IPS-18a (cell line): ENCODE measurements at regions not wholly inside any gene's neighbourhood (a gene's known extent, or its start where the extent isn't known, plus 50 kb on each side); places are given as distances from the start of the nearest gene placed in this dataset.
"Not testable (repeated sequence)": the region's sequence is repeated elsewhere in the genome, so short reads cannot be mapped to it uniquely, and the experiment has no call there.

Source experiments
- H3K27ac ChIP-seq: one replicate; pipeline ENCODE4 v1.5.1; 2013; ENCODE audit warnings: low read length
- H3K27me3 ChIP-seq: one replicate; pipeline ENCODE4 v1.6.1; 2013; ENCODE audit warnings: mild to moderate bottlenecking, low read length; ENCODE audit not compliant: control insufficient read depth, insufficient read depth
- H3K36me3 ChIP-seq: one replicate; pipeline ENCODE4 v1.6.1; 2013; ENCODE audit warnings: low read depth, low read length; ENCODE audit not compliant: control insufficient read depth
- H3K4me1 ChIP-seq: one replicate; pipeline ENCODE4 v1.6.1; 2013; ENCODE audit warnings: low read depth, low read length; ENCODE audit not compliant: control insufficient read depth
- H3K4me3 ChIP-seq: one replicate; pipeline ENCODE4 v1.5.1; 2013; ENCODE audit warnings: low read length
- H3K9ac ChIP-seq: one replicate; pipeline ENCODE4 v1.6.1; 2013; ENCODE audit warnings: mild to moderate bottlenecking, low read length, moderate library complexity
- H3K9me3 ChIP-seq: one replicate; pipeline ENCODE4 v1.6.1; 2013; ENCODE audit warnings: low read depth, low read length; ENCODE audit not compliant: control insufficient read depth

DNA sequence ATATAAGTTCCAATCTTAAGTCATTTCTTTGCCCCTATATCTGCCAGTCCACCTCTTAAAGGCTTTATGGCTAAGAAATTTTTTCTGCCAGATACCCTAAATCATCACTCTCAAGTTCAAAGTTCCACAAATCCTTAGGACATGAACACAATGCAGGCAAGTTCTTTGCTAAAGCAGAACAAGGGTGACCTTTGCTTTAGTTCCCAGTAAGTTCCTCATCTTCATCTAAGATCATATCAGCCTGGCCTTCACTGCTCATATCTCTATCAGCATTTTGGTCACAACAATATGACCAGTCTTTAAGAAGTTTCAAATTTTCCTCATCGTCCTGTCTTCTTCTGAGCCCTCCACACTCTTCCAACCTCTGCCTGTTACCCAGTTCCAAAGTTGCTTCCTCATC is 402.2 kb upstream of the RUNX1 start:
- H3K27ac ChIP-seq, result no peak overlapping the region
- H3K9me3 ChIP-seq, result peaks cover 2% of the 10 kb centered on the region

DNA sequence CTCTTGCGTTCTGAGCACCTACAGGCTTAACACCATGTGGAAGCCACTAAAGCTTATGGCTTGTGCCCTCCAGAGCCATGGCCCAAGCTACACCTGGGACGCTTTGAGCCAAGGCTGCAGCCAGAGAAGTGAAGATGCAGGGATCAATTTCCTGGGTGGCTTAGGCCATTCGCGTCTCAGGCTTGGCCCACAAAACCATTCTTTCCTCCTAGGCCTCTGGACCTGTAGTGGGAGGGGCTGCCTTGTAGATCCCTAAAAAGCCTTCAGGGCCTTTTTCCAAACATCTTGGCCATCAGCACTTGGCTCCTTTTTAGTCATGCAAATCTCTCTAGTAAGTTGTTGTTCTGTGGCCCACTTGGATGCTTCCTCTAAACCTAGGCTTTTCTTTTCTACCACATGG is 401.7 kb upstream of the RUNX1 start:
- H3K9ac ChIP-seq, result no peak overlapping the region

More for the DNA sequence above, 402.2 kb upstream of the RUNX1 start:
- H3K4me3 ChIP-seq, result no peak overlapping the region
- no peaks in the 10 kb centered on the region for H3K4me1 ChIP-seq
- H3K27me3 ChIP-seq, result no peaks in the 10 kb centered on the region
- no peak overlapping the region for H3K9ac ChIP-seq
- no peaks in the 10 kb centered on the region for H3K36me3 ChIP-seq

DNA sequence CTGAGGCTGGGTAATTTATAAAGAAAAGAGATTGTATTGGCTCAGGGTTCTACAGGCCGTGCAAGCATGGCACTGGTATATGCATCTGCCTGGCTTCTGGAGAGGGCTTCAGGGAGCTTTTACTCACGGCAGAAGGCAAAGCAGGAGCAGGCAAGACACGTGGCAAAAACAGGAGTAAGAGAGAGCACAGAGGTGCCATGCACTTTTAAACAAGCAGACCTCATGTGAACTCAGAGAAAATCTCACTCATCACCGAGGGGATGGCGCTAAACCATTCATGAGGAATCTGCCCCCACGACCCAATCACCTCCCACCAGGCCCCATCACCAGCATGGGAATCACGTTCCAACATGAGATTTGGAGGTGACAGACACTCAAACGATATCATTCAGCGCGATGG is 400.7 kb upstream of the RUNX1 start:
- H3K4me1 ChIP-seq, result no peaks in the 10 kb centered on the region
- peaks cover 2% of the 10 kb centered on the region for H3K9me3 ChIP-seq
- no peak overlapping the region for H3K4me3 ChIP-seq
- no peak overlapping the region for H3K9ac ChIP-seq
- no peak overlapping the region for H3K27ac ChIP-seq
- H3K36me3 ChIP-seq, result no peaks in the 10 kb centered on the region
- H3K27me3 ChIP-seq, result no peaks in the 10 kb centered on the region

More for the DNA sequence above, 401.7 kb upstream of the RUNX1 start:
- Histone ChIP-seq H3K36me3 (no peaks in the 10 kb centered on the region), H3K9me3 (peaks cover 2% of the 10 kb centered on the region), H3K27ac (no peak overlapping the region), H3K4me1 (no peaks in the 10 kb centered on the region), H3K27me3 (no peaks in the 10 kb centered on the region), H3K4me3 (no peak overlapping the region)

DNA sequence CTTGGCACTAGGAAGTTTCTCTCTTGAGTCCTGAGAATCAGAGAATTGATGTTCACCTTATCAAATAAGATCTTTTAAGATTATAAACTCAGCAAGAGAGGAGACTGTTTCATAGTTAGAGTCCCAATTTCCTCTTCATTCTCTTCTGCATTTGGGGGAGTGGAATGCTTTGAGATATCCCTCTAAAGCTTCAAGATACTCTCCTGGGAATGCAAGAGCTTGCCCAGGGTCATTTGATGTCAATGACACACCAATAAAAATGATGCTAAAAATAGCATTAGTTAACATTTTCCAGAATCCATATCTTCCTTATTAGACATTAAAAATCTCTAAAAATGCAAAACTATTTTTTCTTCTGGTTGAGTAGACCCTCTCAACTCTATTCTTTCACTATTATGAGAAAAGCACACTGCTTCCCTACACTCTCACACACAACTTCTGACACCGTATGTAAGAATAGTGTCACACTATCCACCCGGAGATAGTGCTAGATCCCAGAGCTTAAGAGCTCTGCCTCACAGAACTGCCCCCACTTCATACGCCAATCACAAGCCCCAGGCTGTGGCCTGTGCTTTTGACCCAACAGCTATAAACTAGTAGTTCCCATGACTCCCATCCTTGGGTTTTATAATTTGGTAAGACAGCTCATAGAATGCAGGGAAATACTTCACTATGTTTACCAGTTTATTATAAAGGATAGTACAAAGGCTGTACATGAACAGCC is 399.9 kb upstream of the RUNX1 start:
- Histone ChIP-seq H3K4me3 (no peak overlapping the region), H3K27ac (no peak overlapping the region), H3K36me3 (no peaks in the 10 kb centered on the region), H3K9ac (no peak overlapping the region), H3K27me3 (no peaks in the 10 kb centered on the region), H3K9me3 (peaks cover 2% of the 10 kb centered on the region), H3K4me1 (no peaks in the 10 kb centered on the region)

DNA sequence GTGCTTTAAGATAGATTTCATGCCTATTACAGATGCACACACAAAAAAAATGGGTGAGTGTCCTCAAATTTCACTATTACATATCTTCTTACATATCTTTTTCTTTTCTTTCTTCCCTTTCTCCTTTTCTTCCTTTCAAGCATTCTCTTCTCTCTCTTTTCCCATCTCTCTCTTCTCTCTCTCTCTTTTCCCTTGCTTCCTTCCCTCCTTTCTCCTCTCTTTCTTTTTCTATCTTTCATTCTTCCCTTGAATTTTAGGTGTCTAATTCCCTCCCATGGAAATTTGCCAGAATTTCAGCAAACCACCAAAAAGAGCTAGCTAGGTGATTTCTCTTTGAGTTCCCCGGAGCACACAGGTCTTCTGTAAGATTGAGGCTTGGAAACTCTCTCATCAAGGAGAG is 395.3 kb upstream of the RUNX1 start:
- Histone ChIP-seq H3K9me3 (no peaks in the 10 kb centered on the region), H3K4me3 (no peak overlapping the region), H3K27ac (no peak overlapping the region), H3K36me3 (no peaks in the 10 kb centered on the region), H3K9ac (no peak overlapping the region), H3K27me3 (no peaks in the 10 kb centered on the region), H3K4me1 (no peaks in the 10 kb centered on the region)

DNA sequence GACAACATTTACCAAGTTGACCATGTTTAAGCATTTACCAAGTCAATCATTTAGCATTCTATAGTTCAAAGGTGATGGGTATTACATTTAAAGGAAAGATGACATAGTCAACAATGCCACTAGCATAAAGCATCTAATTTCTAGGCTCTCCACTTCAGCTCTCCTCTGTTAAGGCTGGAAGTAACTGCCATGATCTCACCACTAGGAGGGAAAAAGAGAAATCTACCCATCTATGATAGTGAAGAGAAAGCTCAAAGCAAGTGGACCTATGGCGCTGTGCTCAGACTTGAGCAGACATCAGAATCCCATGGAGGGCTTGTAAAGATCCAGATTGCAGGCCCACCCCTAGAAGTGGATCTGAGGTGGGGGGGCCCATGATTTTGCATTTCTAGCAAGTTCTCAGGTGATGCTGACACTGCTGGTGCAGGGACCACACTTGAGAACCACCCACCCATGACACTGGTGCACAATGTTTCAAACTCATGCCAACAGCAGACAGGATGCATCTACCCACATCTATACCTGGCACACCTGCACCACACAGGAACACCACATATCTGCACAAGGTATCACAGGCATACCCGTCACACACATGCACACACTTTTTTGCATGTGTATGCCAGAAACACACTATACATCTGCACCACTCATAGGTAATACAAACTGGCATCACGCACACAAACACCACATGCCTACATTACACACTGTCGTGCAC is 392.9 kb upstream of the RUNX1 start:
- Histone ChIP-seq H3K36me3 (no peaks in the 10 kb centered on the region), H3K27ac (no peak overlapping the region), H3K27me3 (no peaks in the 10 kb centered on the region), H3K4me3 (no peak overlapping the region), H3K9ac (no peak overlapping the region), H3K4me1 (peaks cover 5% of the 10 kb centered on the region), H3K9me3 (no peaks in the 10 kb centered on the region)

DNA sequence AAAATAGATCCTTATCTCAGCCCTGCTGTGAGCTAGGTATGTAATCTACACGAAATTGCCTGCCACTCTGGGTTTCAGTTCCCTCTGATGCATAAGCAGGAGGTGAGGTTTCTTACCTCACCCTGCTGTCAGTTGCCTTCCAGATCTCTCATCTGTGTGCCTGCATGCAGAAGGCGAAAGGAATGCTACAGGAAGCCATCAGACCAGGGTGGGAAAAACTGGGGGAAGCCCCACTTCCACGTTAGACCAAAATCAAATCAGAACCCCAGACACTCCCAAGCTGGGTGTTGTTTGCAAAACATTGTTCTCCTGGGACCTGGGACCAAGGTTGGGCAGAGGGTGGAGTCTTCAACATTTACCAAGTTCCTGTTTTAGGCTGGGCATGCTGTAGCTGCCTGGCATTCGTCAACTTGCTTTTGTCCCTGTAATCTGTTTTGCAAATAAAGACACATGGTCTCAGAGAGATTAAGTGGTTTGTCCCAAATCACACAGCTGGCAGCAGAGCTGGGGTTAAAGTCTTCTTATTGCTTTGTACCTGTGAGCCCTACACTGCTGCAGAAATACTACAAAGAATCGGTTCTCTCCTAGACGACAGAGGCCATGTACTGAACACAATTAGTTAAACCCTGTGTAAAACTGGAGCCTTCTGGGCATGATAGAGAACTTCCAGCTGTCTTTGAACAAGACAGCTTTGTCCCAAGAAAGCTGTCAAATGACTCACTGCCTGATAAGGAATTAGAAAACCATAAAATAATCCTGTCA is 389.7 kb upstream of the RUNX1 start:
- Histone ChIP-seq H3K9ac (no peak overlapping the region), H3K27ac (no peak overlapping the region), H3K4me3 (no peak overlapping the region), H3K9me3 (peaks cover 10% of the 10 kb centered on the region), H3K27me3 (no peaks in the 10 kb centered on the region), H3K36me3 (no peaks in the 10 kb centered on the region), H3K4me1 (peaks cover 5% of the 10 kb centered on the region)

DNA sequence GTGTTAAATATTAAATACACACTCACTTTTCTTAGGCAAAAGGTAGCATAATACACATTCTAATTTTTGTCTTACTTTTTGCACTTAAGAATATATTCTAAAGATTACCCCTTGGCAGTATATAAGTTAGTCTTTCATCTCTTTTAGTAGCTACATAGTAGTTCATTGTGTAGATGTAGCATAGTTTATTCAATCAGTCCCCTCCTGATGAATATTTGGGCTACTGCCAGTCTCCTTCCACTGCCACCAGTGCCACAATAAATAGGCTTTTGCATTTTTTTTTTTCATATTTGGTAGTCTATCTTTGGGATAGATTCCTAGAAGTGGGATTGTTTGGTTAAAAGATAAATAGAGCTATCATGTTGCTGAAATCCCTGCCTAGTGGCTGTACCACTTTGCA is 388.8 kb upstream of the RUNX1 start:
- peaks cover 10% of the 10 kb centered on the region for H3K9me3 ChIP-seq
- no peaks in the 10 kb centered on the region for H3K36me3 ChIP-seq
- no peak overlapping the region for H3K27ac ChIP-seq
- no peak overlapping the region for H3K9ac ChIP-seq
- H3K27me3 ChIP-seq, result no peaks in the 10 kb centered on the region
- H3K4me1 ChIP-seq, result peaks cover 5% of the 10 kb centered on the region
- H3K4me3 ChIP-seq, result no peak overlapping the region

DNA sequence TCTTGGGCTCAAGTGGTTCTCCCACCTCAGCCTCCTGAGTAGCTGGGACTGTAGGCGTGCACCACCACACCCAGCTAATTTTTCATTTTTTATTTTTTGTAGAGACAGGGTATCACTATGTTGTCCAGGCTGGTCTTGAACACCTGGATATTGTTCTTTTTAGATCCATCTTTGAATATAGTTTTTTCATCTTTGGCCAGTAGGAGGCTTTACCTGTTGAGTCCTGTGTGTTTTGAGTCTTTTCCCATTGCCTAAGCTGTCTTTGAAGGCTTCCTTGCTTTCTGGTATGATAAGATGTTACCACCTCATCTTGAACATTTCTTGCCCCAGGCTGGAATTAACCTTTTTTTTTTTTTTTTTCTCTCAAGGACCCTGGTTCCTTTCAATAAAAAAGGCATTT is 387.8 kb upstream of the RUNX1 start:
- Histone ChIP-seq H3K4me1 (peaks cover 5% of the 10 kb centered on the region), H3K36me3 (no peaks in the 10 kb centered on the region), H3K9me3 (peaks cover 15% of the 10 kb centered on the region), H3K9ac (no peak overlapping the region), H3K4me3 (no peak overlapping the region), H3K27ac (no peak overlapping the region), H3K27me3 (no peaks in the 10 kb centered on the region)

DNA sequence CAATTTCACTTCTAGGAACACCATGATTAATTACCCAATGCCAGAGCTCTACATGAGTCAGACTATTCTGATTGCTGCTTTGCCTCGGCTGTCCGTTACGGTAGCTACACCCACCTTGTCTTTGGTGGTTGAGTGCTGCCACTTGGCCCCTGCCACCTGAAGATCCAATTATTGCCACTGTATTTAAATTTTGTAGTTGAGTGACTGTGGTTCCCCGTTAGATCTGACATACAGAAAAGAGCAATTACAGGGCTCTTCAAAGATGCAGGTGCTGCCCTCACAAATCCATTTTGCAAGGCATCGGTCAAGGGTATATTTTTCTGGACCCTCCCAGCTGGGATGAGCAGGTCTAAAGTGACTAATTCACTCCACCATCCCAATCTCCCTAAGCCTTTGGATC is 383.5 kb upstream of the RUNX1 start:
- not testable (repeated sequence) for H3K4me1 ChIP-seq, H3K4me3 ChIP-seq, H3K27ac ChIP-seq, H3K9ac ChIP-seq, H3K36me3 ChIP-seq, H3K27me3 ChIP-seq
- H3K9me3 ChIP-seq, result peaks cover 18% of the 10 kb centered on the region

DNA sequence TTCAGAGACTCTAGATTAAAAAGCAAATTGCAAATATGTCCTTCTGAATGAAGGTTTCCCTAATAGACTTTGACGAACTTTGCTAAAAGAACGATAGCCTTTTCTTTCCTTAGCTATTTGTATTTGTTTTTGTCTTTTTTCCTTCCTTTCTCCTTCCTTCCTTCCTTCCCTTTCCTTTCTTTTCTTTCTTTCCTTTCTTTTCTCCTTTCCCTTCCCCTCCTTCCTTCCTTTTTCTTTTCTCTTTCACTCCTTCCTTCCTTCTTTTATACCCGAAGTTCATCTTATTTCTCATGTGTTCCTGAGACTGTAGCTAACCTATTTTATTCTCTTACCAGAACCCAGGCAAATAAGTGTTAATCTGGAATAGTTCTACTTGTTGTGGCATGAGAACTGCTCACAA is 381.2 kb upstream of the RUNX1 start:
- no peak overlapping the region for H3K27ac ChIP-seq
- H3K9ac ChIP-seq, result no peak overlapping the region
- H3K36me3 ChIP-seq, result no peaks in the 10 kb centered on the region
- no peak overlapping the region for H3K4me3 ChIP-seq
- no peaks in the 10 kb centered on the region for H3K27me3 ChIP-seq
- H3K9me3 ChIP-seq, result peaks cover 17% of the 10 kb centered on the region
- no peaks in the 10 kb centered on the region for H3K4me1 ChIP-seq
